Omental fat pad (tissue), 3 donors: ENCODE measurements at regions not wholly inside any gene's neighbourhood (a gene's known extent, or its start where the extent isn't known, plus 50 kb on each side); places are given as distances from the start of the nearest gene placed in this dataset.
"Not testable (repeated sequence)": the region's sequence is repeated elsewhere in the genome, so short reads cannot be mapped to it uniquely, and the experiment has no call there.

ENCODE experiments used
- ATAC-seq: fragments of 150-250 bp; one replicate; pipeline ENCODE4 v1.9.1; 2016; ENCODE audit warnings: mild to moderate bottlenecking, moderate library complexity; ENCODE audit not compliant: low FRiP score
- DNase-seq: peaks from one replicate; pipeline ENCODE4 v3.0.0-alpha.2; 2019; ENCODE audit warnings: low spot score
- CTCF ChIP-seq, 3 donors: fragments of 450-650 bp; IDR thresholded peaks; one replicate each; pipeline ENCODE4 v1.5.1; 2016 to 2017; ENCODE audit warnings: antibody characterized with exemption in 3 of 3, mild to moderate bottlenecking in 3 of 3, moderate library complexity in 2 of 3

- no peak for TF ChIP-seq CTCF (IDR thresholded peaks at IDR 0.05)
- DNase-seq (no peak), ATAC-seq (no peak)
Measured at GRCh38 chr1:48076017-48076416, 78.8 kb upstream of the TRABD2B start.

- ATAC-seq: no peak
Measured at GRCh38 chr1:48073798-48074530, 76.8 kb upstream of the TRABD2B start.

GRCh38 chr1:48071513-48071912 is 74.3 kb upstream of the TRABD2B start:
- ATAC-seq (no peak), DNase-seq (no peak)
- no peak for TF ChIP-seq CTCF (IDR thresholded peaks at IDR 0.05)

More at GRCh38 chr1:48073798-48074530, 76.8 kb upstream of the TRABD2B start:
- DNase-seq: no peak
- TF ChIP-seq CTCF (IDR thresholded peaks at IDR 0.05): no peak

GRCh38 chr1:48070396-48070750 is 73.2 kb upstream of the TRABD2B start:
- TF ChIP-seq CTCF (IDR thresholded peaks at IDR 0.05): no peak
- ATAC-seq (no peak), DNase-seq (no peak)

GRCh38 chr1:48069662-48070395 is 72.6 kb upstream of the TRABD2B start:
- ATAC-seq: peak; percentile 31
- DNase-seq: no peak
- TF ChIP-seq CTCF (IDR thresholded peaks at IDR 0.05): no peak

GRCh38 chr1:48068206-48068605 is 71.0 kb upstream of the TRABD2B start:
- TF ChIP-seq CTCF (IDR thresholded peaks at IDR 0.05): no peak
- DNase-seq (no peak), ATAC-seq (no peak)

GRCh38 chr1:48066936-48067335 is 69.8 kb upstream of the TRABD2B start:
- ATAC-seq (no peak), DNase-seq (no peak)
- TF ChIP-seq CTCF (IDR thresholded peaks at IDR 0.05): no peak

GRCh38 chr1:48064693-48065092 is 67.5 kb upstream of the TRABD2B start:
- DNase-seq, ATAC-seq: not testable (repeated sequence)
